Thoracic aorta (tissue), 2 donors: ENCODE measurements at regions not wholly inside any gene's neighbourhood (a gene's known extent, or its start where the extent isn't known, plus 50 kb on each side); places are given as distances from the start of the nearest gene placed in this dataset.

Experiments used
- ATAC-seq: fragments of 150-250 bp; one replicate; pipeline ENCODE4 v1.8.0; 2017; ENCODE audit warnings: low read depth; ENCODE audit not compliant: insufficient number of reproducible peaks, low FRiP score
- DNase-seq: peaks from one replicate; pipeline ENCODE4 v3.0.0-alpha.2; 2020; ENCODE audit warnings: low spot score
- H3K27ac ChIP-seq, 2 donors: fragments of 200-600 bp; sonication (generic); 1 replicate in 1 of 2; 2 replicates in 1 of 2; pipeline ENCODE4 v1.5.1; 2016; ENCODE audit warnings: mild to moderate bottlenecking in 2 of 2, moderate library complexity in 2 of 2
- H3K27me3 ChIP-seq: fragments of 200-600 bp; sonication (generic); replicated peaks from 2 replicates; pipeline ENCODE4 v1.6.0; 2016; ENCODE audit warnings: mild to moderate bottlenecking; ENCODE audit not compliant: insufficient read depth
- H3K36me3 ChIP-seq: fragments of 200-600 bp; sonication (generic); one replicate; pipeline ENCODE4 v1.5.1; 2016
- H3K4me1 ChIP-seq, 2 donors: fragments of 200-600 bp; sonication (generic); 1 replicate in 1 of 2; 2 replicates in 1 of 2; pipeline versions ENCODE4 v1.5.1 to v1.6.0; 2016; ENCODE audit warnings: low read depth in 2 of 2, mild to moderate bottlenecking in 1 of 2; ENCODE audit not compliant: control insufficient read depth in 1 of 2
- H3K4me3 ChIP-seq: fragments of 200-600 bp; sonication (generic); 2 replicates; pipeline ENCODE4 v1.5.1; 2016; ENCODE audit warnings: mild to moderate bottlenecking
- H3K9me3 ChIP-seq: fragments of 200-600 bp; sonication (generic); 2 replicates; pipeline ENCODE4 v1.5.1; 2016
- CTCF ChIP-seq: fragments of 200-600 bp; sonication (generic); IDR thresholded peaks from one replicate; pipeline ENCODE4 v1.5.1; 2019; ENCODE audit warnings: antibody characterized with exemption

- TF ChIP-seq CTCF: no peak
- Histone ChIP-seq H3K27me3 (no peaks in the 10 kb centered on the region), H3K36me3 (no peaks in the 10 kb centered on the region), H3K9me3 (no peaks in the 10 kb centered on the region), H3K4me1 (no peaks in the 10 kb centered on the region), H3K4me3 (no peak overlapping the region), H3K27ac (no peak overlapping the region)
- no peak for DNase-seq
- no peak for ATAC-seq
These were observed 1256.4 kb downstream of the FAM181B start for GRCh38 chr11:81477277-81477676.

- Histone ChIP-seq H3K27me3 (no peaks in the 10 kb centered on the region), H3K36me3 (no peaks in the 10 kb centered on the region), H3K4me1 (no peaks in the 10 kb centered on the region), H3K9me3 (no peaks in the 10 kb centered on the region), H3K4me3 (no peak overlapping the region), H3K27ac (no peak overlapping the region)
- ATAC-seq: no peak
- TF ChIP-seq CTCF: no peak
- no peak for DNase-seq
These were observed 1257.3 kb downstream of the FAM181B start for GRCh38 chr11:81476345-81476744.

GRCh38 chr11:81472646-81473045 is 1261.0 kb downstream of the FAM181B start:
- no peaks in the 10 kb centered on the region for H3K27me3 ChIP-seq
- no peaks in the 10 kb centered on the region for H3K9me3 ChIP-seq
- H3K36me3 ChIP-seq: no peaks in the 10 kb centered on the region
- no peak for DNase-seq
- H3K4me1 ChIP-seq: no peaks in the 10 kb centered on the region
- no peak for TF ChIP-seq CTCF
- no peak overlapping the region for H3K27ac ChIP-seq
- no peak for ATAC-seq
- H3K4me3 ChIP-seq: no peak overlapping the region

GRCh38 chr11:81470446-81470845 is 1263.2 kb downstream of the FAM181B start:
- no peak for TF ChIP-seq CTCF
- ATAC-seq: no peak
- Histone ChIP-seq H3K9me3 (no peaks in the 10 kb centered on the region), H3K4me3 (no peak overlapping the region), H3K36me3 (no peaks in the 10 kb centered on the region), H3K4me1 (no peaks in the 10 kb centered on the region), H3K27ac (no peak overlapping the region), H3K27me3 (no peaks in the 10 kb centered on the region)
- no peak for DNase-seq

GRCh38 chr11:81459766-81460306 is 1273.8 kb downstream of the FAM181B start:
- no peak for ATAC-seq
- no peak for TF ChIP-seq CTCF
- no peaks in the 10 kb centered on the region for H3K27me3 ChIP-seq
- no peaks in the 10 kb centered on the region for H3K36me3 ChIP-seq
- no peak overlapping the region for H3K4me3 ChIP-seq
- DNase-seq: no peak
- no peaks in the 10 kb centered on the region for H3K9me3 ChIP-seq
- no peaks in the 10 kb centered on the region for H3K4me1 ChIP-seq
- no peak overlapping the region for H3K27ac ChIP-seq
